H1 (cell line): ENCODE measurements at regions not wholly inside any gene's neighbourhood (a gene's known extent, or its start where the extent isn't known, plus 50 kb on each side); places are given as distances from the start of the nearest gene placed in this dataset.

Source experiments
- ASH2L ChIP-seq: fragments of 200-600, 300-600 bp; sonication (generic); IDR thresholded peaks from one replicate; pipeline ENCODE4 v1.7.1; 2017; ENCODE audit warnings: low read length
- CEBPB ChIP-seq: IDR thresholded peaks from 2 replicates; pipeline ENCODE4 v1.6.1; 2012; ENCODE audit warnings: low read depth, low read length
- CREB1 ChIP-seq: IDR thresholded peaks from 2 replicates; pipeline ENCODE4 v1.6.1; 2012; ENCODE audit warnings: inconsistent platforms
- EP300 ChIP-seq, 2 experiments: IDR thresholded peaks; 1 replicate in 1 of 2; 2 replicates in 1 of 2; pipeline ENCODE4 v1.6.1; 2011 to 2012; ENCODE audit warnings: low read depth in 2 of 2, low read length in 2 of 2, mild to moderate bottlenecking in 2 of 2, borderline replicate concordance in 1 of 2, inconsistent platforms in 1 of 2, moderate library complexity in 1 of 2
- KDM5A ChIP-seq: fragments of 200-600 bp; IDR thresholded peaks from 2 replicates; pipeline ENCODE4 v1.7.1; 2012; ENCODE audit warnings: mild to moderate bottlenecking, low read length, inconsistent platforms, mixed read lengths
- MAFK ChIP-seq: IDR thresholded peaks from 2 replicates; pipeline ENCODE4 v1.6.1; 2012; ENCODE audit warnings: low read depth, mild to moderate bottlenecking, improper control_type of control experiment, low read length
- POLR2AphosphoS5 ChIP-seq: IDR thresholded peaks from 2 replicates; pipeline ENCODE4 v1.6.1; 2011; ENCODE audit warnings: low read depth, low read length
- SIRT6 ChIP-seq: IDR thresholded peaks from one replicate; pipeline ENCODE4 v1.7.1; 2012; ENCODE audit warnings: low read length, inconsistent platforms
- SUZ12 ChIP-seq: fragments of 200-600 bp; sonication (generic); IDR thresholded peaks from 2 replicates; pipeline ENCODE4 v1.6.1; 2012; ENCODE audit warnings: mild to moderate bottlenecking, inconsistent platforms, low read length, moderate library complexity, mixed read lengths
- TF ChIP-seq, protein P1 (sequence below), 3 experiments: IDR thresholded peaks; 1 replicate in 2 of 3; 2 replicates in 1 of 3; pipeline versions ENCODE4 v1.5.1 to v1.6.1; 2011; ENCODE audit warnings: low read length in 3 of 3, mild to moderate bottlenecking in 3 of 3, inconsistent platforms in 2 of 3, low read depth in 1 of 3, moderate library complexity in 1 of 3; ENCODE audit not compliant: insufficient read depth in 1 of 3; ENCODE audit errors: control extremely low read depth in 1 of 3

DNA sequence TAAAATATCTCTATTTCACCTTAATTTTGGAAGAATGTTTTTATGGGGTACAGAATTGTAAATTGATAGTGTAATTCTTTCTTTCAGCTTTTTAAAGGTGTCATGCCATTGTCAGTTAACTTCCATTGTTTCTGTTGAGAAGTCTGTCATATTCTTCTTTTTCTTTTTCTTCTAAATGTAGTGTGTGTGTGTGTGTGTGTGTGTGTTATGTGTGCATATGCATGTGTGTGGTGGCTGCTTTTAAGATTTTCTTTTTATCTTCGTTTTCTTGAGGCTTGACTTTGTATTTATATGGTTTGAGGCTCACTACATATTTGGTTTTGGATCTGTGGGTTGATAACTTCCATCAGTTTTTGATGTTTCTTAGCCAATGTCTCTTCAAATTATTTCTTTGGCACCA is 176.5 kb downstream of the OGFRL1 start:
- no peak for TF ChIP-seq CREB1
- TF ChIP-seq, protein P1, sequence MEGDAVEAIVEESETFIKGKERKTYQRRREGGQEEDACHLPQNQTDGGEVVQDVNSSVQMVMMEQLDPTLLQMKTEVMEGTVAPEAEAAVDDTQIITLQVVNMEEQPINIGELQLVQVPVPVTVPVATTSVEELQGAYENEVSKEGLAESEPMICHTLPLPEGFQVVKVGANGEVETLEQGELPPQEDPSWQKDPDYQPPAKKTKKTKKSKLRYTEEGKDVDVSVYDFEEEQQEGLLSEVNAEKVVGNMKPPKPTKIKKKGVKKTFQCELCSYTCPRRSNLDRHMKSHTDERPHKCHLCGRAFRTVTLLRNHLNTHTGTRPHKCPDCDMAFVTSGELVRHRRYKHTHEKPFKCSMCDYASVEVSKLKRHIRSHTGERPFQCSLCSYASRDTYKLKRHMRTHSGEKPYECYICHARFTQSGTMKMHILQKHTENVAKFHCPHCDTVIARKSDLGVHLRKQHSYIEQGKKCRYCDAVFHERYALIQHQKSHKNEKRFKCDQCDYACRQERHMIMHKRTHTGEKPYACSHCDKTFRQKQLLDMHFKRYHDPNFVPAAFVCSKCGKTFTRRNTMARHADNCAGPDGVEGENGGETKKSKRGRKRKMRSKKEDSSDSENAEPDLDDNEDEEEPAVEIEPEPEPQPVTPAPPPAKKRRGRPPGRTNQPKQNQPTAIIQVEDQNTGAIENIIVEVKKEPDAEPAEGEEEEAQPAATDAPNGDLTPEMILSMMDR (IDR thresholded peaks at IDR 0.05; ENCODE audit: control extremely low read depth in 1 of 3, insufficient read depth in 1 of 3, low read depth in 1 of 3, low read length in 3 of 3): no peak
- TF ChIP-seq POLR2AphosphoS5: no peak
- no peak for TF ChIP-seq KDM5A
- no peak for TF ChIP-seq EP300 (IDR thresholded peaks at IDR 0.05; ENCODE audit: borderline replicate concordance in 1 of 2, low read depth in 2 of 2, low read length in 2 of 2)
- no peak for TF ChIP-seq MAFK
- no peak for TF ChIP-seq CEBPB
- no peak for TF ChIP-seq SUZ12
- TF ChIP-seq ASH2L: no peak
- no peak for TF ChIP-seq SIRT6
